GM20000 (cell line): ENCODE measurements at regions not wholly inside any gene's neighbourhood (a gene's known extent, or its start where the extent isn't known, plus 50 kb on each side); places are given as distances from the start of the nearest gene placed in this dataset.

Experiments
- DNase-seq: peaks from one replicate; pipeline ENCODE4 v3.0.0; 2012; ENCODE audit warnings: low spot score
- TF ChIP-seq, protein P1 (sequence below): IDR thresholded peaks from 2 replicates; pipeline ENCODE4 v1.5.1; 2012; ENCODE audit warnings: mild to moderate bottlenecking, control low read depth; ENCODE audit errors: extremely low read depth, missing control alignments

DNA sequence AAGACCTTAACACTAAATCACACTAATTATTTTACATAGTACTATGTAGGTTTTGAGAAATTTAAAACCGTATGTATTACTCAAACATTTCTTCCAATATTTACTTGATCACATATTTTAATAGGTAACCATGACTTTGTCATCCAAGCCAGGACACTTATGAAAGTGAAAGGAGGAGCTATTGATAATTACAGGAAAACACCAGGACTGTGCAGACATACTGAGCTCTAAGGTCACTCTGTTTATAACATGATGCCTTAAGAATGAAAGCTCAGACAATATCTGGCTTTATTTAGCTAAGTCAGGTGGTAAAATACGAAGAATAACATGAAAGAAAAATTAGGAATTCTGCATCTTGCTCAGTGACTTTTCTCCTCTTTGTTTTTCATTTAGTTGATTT, 216.0 kb upstream of the NANOGP8 start:
- DNase-seq, result no peak
- TF ChIP-seq, protein P1, sequence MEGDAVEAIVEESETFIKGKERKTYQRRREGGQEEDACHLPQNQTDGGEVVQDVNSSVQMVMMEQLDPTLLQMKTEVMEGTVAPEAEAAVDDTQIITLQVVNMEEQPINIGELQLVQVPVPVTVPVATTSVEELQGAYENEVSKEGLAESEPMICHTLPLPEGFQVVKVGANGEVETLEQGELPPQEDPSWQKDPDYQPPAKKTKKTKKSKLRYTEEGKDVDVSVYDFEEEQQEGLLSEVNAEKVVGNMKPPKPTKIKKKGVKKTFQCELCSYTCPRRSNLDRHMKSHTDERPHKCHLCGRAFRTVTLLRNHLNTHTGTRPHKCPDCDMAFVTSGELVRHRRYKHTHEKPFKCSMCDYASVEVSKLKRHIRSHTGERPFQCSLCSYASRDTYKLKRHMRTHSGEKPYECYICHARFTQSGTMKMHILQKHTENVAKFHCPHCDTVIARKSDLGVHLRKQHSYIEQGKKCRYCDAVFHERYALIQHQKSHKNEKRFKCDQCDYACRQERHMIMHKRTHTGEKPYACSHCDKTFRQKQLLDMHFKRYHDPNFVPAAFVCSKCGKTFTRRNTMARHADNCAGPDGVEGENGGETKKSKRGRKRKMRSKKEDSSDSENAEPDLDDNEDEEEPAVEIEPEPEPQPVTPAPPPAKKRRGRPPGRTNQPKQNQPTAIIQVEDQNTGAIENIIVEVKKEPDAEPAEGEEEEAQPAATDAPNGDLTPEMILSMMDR, result no peak

DNA sequence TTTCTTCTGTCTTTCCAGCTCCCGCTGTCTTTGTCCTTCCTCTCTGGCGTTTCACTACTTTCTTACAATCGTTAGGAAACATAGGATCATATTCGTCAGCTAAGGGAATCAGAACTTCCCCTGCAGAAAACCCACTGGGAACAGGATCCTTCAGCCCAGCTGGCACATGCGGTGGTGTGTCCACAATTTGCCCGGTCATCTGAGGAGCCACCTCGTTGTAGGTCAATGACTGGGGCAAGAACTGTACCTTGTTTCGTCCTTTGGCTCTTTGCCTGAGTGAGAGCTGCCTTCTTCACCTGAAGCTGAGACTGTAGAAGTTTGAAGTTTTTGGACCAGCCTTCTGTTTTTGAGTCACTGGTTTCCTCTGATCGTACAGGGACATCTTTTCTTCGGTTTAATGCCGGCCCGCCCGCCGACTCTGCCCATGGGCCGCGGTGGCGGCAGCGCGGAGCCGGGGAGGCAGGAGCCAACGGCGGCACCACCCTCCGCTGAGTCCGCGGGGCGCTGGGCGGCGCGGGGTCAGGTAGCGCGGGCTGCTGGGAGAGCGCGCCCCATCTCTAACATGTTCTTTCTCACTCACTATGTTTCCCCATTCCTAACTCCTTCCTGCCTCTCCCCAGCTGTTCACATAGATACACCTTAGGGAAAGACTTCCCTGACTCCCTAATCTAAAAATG, 214.1 kb upstream of the NANOGP8 start:
- DNase-seq, result no peak
- TF ChIP-seq, protein P1, result no peak

DNA sequence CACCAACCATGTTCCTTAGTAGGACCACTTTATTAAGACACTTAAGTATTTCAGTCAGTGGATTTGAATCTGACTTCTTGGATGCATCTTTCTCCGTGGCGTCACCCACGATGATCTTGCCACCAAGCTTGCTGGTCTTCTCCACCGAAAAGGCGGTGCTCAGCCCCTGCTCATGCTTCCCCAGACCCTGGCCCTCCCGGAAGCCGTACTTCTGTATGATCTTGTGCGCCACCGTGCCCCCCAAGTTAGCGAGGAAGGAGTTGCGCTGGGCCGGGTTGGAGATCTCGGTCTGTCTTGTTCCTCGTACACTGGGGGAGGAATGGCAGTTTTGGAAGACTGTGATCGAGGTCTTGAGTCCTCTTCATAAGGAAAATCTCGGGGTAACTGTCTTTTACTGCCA, 213.4 kb upstream of the NANOGP8 start:
- TF ChIP-seq, protein P1, result no peak
- no peak for DNase-seq

DNA sequence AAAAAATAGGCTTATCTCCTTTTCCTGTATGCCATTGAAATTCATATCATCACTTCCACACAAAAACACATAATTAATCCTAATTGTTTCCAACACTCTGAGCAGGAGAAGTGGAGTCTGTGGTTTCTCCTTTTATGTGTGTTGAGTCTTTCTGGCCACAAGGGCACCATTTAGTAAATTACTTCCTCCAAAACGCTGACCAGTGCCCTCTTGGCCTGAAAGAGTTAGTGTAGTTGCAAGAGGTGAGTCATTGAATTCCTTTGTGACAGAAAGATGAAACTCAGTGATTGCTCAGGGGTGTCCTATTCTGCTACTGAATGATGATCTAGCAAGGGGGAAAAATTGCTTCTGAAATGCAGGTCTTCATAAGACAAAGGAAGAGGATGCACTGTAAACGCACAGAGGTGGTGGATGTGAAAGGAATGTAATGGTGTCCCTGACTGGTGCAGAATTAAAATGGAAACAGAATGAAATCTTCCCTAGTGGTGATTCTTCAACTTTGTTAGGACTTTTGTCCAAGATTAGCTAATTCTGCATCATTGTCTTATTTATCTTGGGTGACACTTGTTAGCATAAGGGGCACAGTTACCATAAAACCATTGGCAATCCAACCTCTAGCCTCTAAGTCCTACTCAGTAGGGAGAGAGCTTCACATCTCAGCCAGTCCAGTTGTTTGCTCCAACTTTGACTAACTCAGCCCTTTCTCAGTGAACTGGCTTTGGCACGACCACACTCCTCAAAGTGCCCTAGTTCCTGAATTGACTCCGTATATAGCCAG, 208.4 kb upstream of the NANOGP8 start:
- DNase-seq, result no peak
- TF ChIP-seq, protein P1, result no peak

DNA sequence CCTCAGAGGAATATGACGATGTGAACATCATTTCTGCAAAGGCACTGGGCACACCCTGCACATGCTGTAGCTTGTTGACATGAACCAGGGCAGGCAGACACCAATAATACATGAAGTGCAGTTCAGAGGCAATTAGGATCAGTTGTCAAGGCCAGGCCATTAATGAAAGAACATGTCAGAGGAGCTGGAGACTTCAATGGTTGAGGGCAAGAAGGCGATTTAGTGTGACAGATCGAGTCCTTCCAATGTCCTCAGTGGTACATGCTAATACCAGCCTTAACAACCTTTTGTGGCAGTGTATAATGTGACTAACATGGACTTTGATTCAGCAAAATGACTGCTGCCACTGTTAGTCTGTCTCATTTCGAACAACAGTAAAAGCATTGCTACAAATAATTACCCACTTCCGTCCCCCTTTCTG, 205.2 kb upstream of the NANOGP8 start:
- TF ChIP-seq, protein P1, result no peak
- DNase-seq, result no peak

DNA sequence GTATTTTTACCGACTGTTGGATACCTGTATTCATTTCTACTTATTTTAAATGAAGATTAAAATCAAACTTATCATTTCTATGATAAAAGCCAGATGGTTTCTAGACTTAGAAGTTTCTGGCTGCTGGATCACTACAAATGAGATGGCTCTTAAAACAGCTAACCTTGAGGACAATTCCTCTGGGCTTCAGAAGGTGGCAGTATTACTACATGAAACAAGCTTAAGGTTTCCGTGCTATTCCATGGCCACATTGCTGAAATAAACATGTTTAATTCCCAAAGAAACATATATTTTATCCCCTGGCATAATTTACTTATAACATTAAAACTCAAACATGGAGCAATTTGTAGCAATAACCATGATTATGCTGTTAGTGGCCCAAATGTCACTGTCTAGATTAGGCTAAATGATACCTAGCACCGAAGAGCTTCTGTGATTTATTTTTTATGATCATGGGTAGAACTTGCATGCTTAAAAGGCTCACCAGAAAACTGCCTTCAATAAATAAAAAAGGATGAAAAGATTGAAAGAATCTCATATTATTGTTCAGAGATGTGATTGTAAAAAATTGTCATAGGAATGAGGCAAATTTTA, 204.0 kb upstream of the NANOGP8 start:
- TF ChIP-seq, protein P1, result peak; percentile 57
- DNase-seq, result peak; percentile 48

DNA sequence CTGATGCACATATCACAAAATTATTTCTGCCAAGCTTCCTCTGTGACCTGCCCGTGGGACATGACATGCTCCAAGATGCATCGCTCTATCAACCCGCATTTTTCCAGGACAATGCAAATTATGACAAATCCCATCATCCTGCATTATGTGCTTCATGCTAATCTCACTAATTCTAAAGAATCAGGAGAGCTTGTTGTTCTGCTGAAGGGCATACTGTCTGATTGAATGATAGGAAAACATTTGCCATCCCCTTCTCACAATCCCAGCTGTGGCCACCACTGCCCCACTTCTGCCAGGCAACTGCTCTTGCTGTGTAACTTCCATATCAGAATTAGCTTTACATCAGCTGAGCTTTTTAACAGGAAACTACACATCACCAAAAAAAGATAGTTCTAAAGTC, 203.5 kb upstream of the NANOGP8 start:
- TF ChIP-seq, protein P1, result no peak
- DNase-seq, result no peak
